A549 (cell line): ENCODE measurements at regions not wholly inside any gene's neighbourhood (a gene's known extent, or its start where the extent isn't known, plus 50 kb on each side); places are given as distances from the start of the nearest gene placed in this dataset.

ENCODE experiments used
- ATAC-seq, 2 experiments: fragments of 200-7000 bp in 1 of 2; fragments of >200 bp in 1 of 2; cut with Nextera tagmentation in 1 of 2; cut with Tn5 transposase in 1 of 2; 3 replicates each; pipeline versions ENCODE4 v1.8.0 to v1.9.1; 2018 to 2020; ENCODE audit warnings: mild to moderate bottlenecking in 1 of 2, moderate library complexity in 1 of 2
- CTCF ChIA-PET: fragments of 300-600 bp; sonication (Branson Sonifier 250); formaldehyde crosslinking; extraction: SDS; loops from one replicate; lab custom pipeline; 2021; ENCODE audit warnings: antibody characterized with exemption, inconsistent platforms; lab: Yijun Ruan, JAX
- POLR2A ChIA-PET: fragments of 350-600 bp; formaldehyde crosslinking; extraction: SDS; loops from one replicate; lab custom pipeline; 2021; ENCODE audit warnings: antibody characterized with exemption, inconsistent platforms; lab: Yijun Ruan, JAX
- DNase-seq, 2 experiments: peaks; one replicate each; pipeline versions ENCODE4 v3.0.0 to v3.0.0-alpha.2; 2011 to 2016; ENCODE audit warnings: low read depth in 1 of 2, low spot score in 1 of 2
- FAIRE-seq: peaks from 2 replicates; lab custom pipeline; 2011; peaks lifted over from hg19 to GRCh38; lab: Jason Lieb, UNC
- H3K27ac ChIP-seq, 2 experiments: fragments of >200 bp; sonication (Bioruptor Twin); formaldehyde crosslinking; 3 replicates each; pipeline ENCODE4 v1.5.1; 2016 to 2017
- H3K4me1 ChIP-seq: fragments of >200 bp; sonication (Bioruptor Twin); formaldehyde crosslinking; 3 replicates; pipeline ENCODE4 v1.6.1; 2016
- H3K4me2 ChIP-seq: fragments of >200 bp; sonication (Bioruptor Twin); formaldehyde crosslinking; 3 replicates; pipeline ENCODE4 v1.6.1; 2016
- H3K4me3 ChIP-seq: fragments of >200 bp; sonication (Bioruptor Twin); formaldehyde crosslinking; 3 replicates; pipeline ENCODE4 v1.5.1; 2016
- H3K9me3 ChIP-seq: fragments of >200 bp; sonication (Bioruptor Twin); formaldehyde crosslinking; 3 replicates; pipeline ENCODE4 v1.6.1; 2016
- CBX2 ChIP-seq: fragments of 200-600 bp; sonication (generic); IDR thresholded peaks from 2 replicates; pipeline ENCODE4 v1.6.1; 2016; ENCODE audit warnings: low read depth, mild to moderate bottlenecking, borderline replicate concordance
- CHD2 ChIP-seq: fragments of 150-350 bp; IDR thresholded peaks from 2 replicates; pipeline ENCODE4 v1.6.1; 2014; ENCODE audit warnings: low read length; ENCODE audit not compliant: partially characterized antibody
- CHD4 ChIP-seq: fragments of 200-600 bp; sonication (generic); IDR thresholded peaks from 2 replicates; pipeline ENCODE4 v1.6.1; 2016; ENCODE audit warnings: antibody characterized with exemption, mild to moderate bottlenecking, borderline replicate concordance
- CTCF ChIP-seq: fragments of >200 bp; sonication (Bioruptor Twin); formaldehyde crosslinking; IDR thresholded peaks from 3 replicates; pipeline ENCODE4 v1.5.1; 2016
- EHF ChIP-seq: fragments of 250-450 bp; sonication (Bioruptor Pico); IDR thresholded peaks from 2 replicates; pipeline ENCODE4 v1.5.0; 2020; ENCODE audit warnings: mild to moderate bottlenecking
- EHMT2 ChIP-seq: fragments of 200-600 bp; sonication (generic); IDR thresholded peaks from 2 replicates; pipeline ENCODE4 v1.6.1; 2016; ENCODE audit warnings: antibody characterized with exemption, low read depth, mild to moderate bottlenecking, moderate library complexity
- ELK1 ChIP-seq: fragments of 150-350 bp; IDR thresholded peaks from 2 replicates; pipeline ENCODE4 v1.6.1; 2014; ENCODE audit warnings: low read depth, mild to moderate bottlenecking, low read length
- EP300 ChIP-seq, 2 experiments: fragments of >200 bp; sonication (Bioruptor Twin); formaldehyde crosslinking; IDR thresholded peaks; 2 replicates in 1 of 2; 3 replicates in 1 of 2; pipeline ENCODE4 v1.6.1; 2016 to 2017
- FOSB ChIP-seq: fragments of 250-450 bp; sonication (Bioruptor Pico); IDR thresholded peaks from 2 replicates; pipeline ENCODE4 v1.5.0; 2020; ENCODE audit warnings: mild to moderate bottlenecking, moderate library complexity
- FOSL2 ChIP-seq, 2 experiments: fragments of 450-650 bp in 1 of 2; fragments of >200 bp in 1 of 2; sonication (Bioruptor Twin) in 1 of 2; formaldehyde crosslinking; IDR thresholded peaks; 2 replicates each; pipeline versions ENCODE4 v1.5.0 to v1.6.1; 2016 to 2020; ENCODE audit warnings: mild to moderate bottlenecking in 1 of 2, moderate library complexity in 1 of 2
- FOXS1 ChIP-seq: fragments of 250-450 bp; sonication (Bioruptor Pico); IDR thresholded peaks from 2 replicates; pipeline ENCODE4 v1.5.0; 2020; ENCODE audit warnings: mild to moderate bottlenecking, moderate library complexity
- GATA3 ChIP-seq: IDR thresholded peaks from 2 replicates; pipeline ENCODE4 v1.6.1; 2012; ENCODE audit warnings: borderline replicate concordance
- HMGXB4 ChIP-seq: fragments of 250-450 bp; sonication (Bioruptor Pico); IDR thresholded peaks from 2 replicates; pipeline ENCODE4 v1.5.0; 2021; ENCODE audit warnings: mild to moderate bottlenecking, moderate library complexity, borderline replicate concordance
- JUN ChIP-seq, 2 experiments: fragments of >200 bp; sonication (Bioruptor Twin); formaldehyde crosslinking; IDR thresholded peaks; 2 replicates in 1 of 2; 3 replicates in 1 of 2; pipeline ENCODE4 v1.6.1; 2016 to 2017
- JUNB ChIP-seq: fragments of >200 bp; sonication (Bioruptor Twin); formaldehyde crosslinking; IDR thresholded peaks from 2 replicates; pipeline ENCODE4 v1.6.1; 2016
- KDM1A ChIP-seq: fragments of 200-600 bp; sonication (generic); IDR thresholded peaks from 2 replicates; pipeline ENCODE4 v1.6.1; 2016; ENCODE audit warnings: low read depth, mild to moderate bottlenecking
- MAFK ChIP-seq: fragments of 450-650 bp; IDR thresholded peaks from 2 replicates; pipeline ENCODE4 v1.6.1; 2014; ENCODE audit not compliant: partially characterized antibody
- MAZ ChIP-seq: fragments of 150-350 bp; IDR thresholded peaks from 2 replicates; pipeline ENCODE4 v1.6.1; 2014; ENCODE audit warnings: antibody characterized with exemption, low read depth, low read length, borderline replicate concordance
- MYC ChIP-seq: IDR thresholded peaks from 2 replicates; pipeline ENCODE4 v1.6.1; 2012; ENCODE audit warnings: mild to moderate bottlenecking, inconsistent platforms, low read length, improper control_type of control experiment, borderline replicate concordance
- PHF8 ChIP-seq: fragments of 200-600 bp; sonication (generic); IDR thresholded peaks from 2 replicates; pipeline ENCODE4 v1.6.1; 2016; ENCODE audit warnings: low read depth, mild to moderate bottlenecking, antibody characterized with exemption, moderate library complexity, borderline replicate concordance
- POLR2A ChIP-seq: IDR thresholded peaks from 2 replicates; pipeline ENCODE4 v1.6.1; 2012; ENCODE audit warnings: mild to moderate bottlenecking, low read length
- POLR2AphosphoS2 ChIP-seq: conservative IDR thresholded peaks from 2 replicates; pipeline ENCODE4 v1.6.1; 2012; ENCODE audit warnings: low read length, improper control_type of control experiment, inconsistent platforms
- RNF2 ChIP-seq: fragments of 200-600 bp; sonication (generic); IDR thresholded peaks from 2 replicates; pipeline ENCODE4 v1.6.1; 2016; ENCODE audit warnings: low read depth, mild to moderate bottlenecking, antibody characterized with exemption, moderate library complexity, borderline replicate concordance
- SMC3 ChIP-seq: fragments of >200 bp; sonication (Bioruptor Twin); formaldehyde crosslinking; IDR thresholded peaks from 3 replicates; pipeline ENCODE4 v1.6.1; 2018; ENCODE audit warnings: inconsistent platforms
- TFCP2L1 ChIP-seq: fragments of 250-450 bp; sonication (Bioruptor Pico); IDR thresholded peaks from 2 replicates; pipeline ENCODE4 v1.5.0; 2021; ENCODE audit warnings: mild to moderate bottlenecking
- ZNF302 ChIP-seq: fragments of 250-450 bp; sonication (Bioruptor Pico); IDR thresholded peaks from 2 replicates; pipeline ENCODE4 v1.9.0; 2021; ENCODE audit warnings: inconsistent platforms, mild to moderate bottlenecking, moderate library complexity
- ZSCAN20 ChIP-seq: fragments of 250-450 bp; sonication (Bioruptor Pico); IDR thresholded peaks from 2 replicates; pipeline ENCODE4 v1.8.0; 2022; ENCODE audit warnings: mild to moderate bottlenecking, moderate library complexity
- WGBS: methylation state at CpG from one replicate; pipeline ENCODE4 v1.1.6; 2017; ENCODE audit errors: missing lambda C conversion rate; 5-methylcytosine and 5-hydroxymethylcytosine counted together

- ChIA-PET CTCF (interaction anchor here (1.1 kb wide), 1 partner anchor 47 kb away, joined by 3 read pairs; no protein-coding TSS in a partner anchor), POLR2A (no interaction called here)
- ATAC-seq: no peak
- no peak for DNase-seq
- H3K4me3 ChIP-seq: no peak overlapping the region
- no peak overlapping the region for H3K27ac ChIP-seq
- no peaks in the 10 kb centered on the region for H3K4me1 ChIP-seq
- WGBS: 91% methylated on average over 2 of the region's 2 CpGs
- TF ChIP-seq CHD2 (no peak), CHD4 (no peak), POLR2AphosphoS2 (no peak), ZSCAN20 (CRISPR knock-in tag) (no peak), ZNF302 (no peak), FOXS1 (CRISPR knock-in tag) (no peak), MAFK (no peak), TFCP2L1 (CRISPR knock-in tag) (no peak), MAZ (no peak), GATA3 (no peak), EP300 (IDR thresholded peaks at IDR 0.05) (no peak), CBX2 (no peak), SMC3 (no peak), JUNB (no peak), EHMT2 (no peak), PHF8 (no peak)
- H3K9me3 ChIP-seq: no peaks in the 10 kb centered on the region
- H3K4me2 ChIP-seq: no peak overlapping the region
- FAIRE-seq: no peak
Measured at GRCh38 chr3:87120881-87121280, 106.2 kb upstream of the CHMP2B start.

- DNase-seq: no peak
Measured at GRCh38 chr3:87120236-87120635, 106.9 kb upstream of the CHMP2B start.

More at GRCh38 chr3:87120236-87120635, 106.9 kb upstream of the CHMP2B start:
- FAIRE-seq: no peak
- H3K27ac ChIP-seq: no peak overlapping the region
- no peak overlapping the region for H3K4me3 ChIP-seq
- POLR2A ChIA-PET: no interaction called here
- CTCF ChIA-PET: interaction anchor here (1.1 kb wide), 1 partner anchor 48 kb away, joined by 3 read pairs; no protein-coding TSS in a partner anchor
- no peak overlapping the region for H3K4me2 ChIP-seq
- no peak for ATAC-seq
- 28% methylated on average over 1 of the region's 1 CpG for WGBS
- TF ChIP-seq RNF2 (no peak), CHD2 (no peak), MAFK (no peak), MYC (no peak), FOSB (CRISPR knock-in tag) (no peak), TFCP2L1 (CRISPR knock-in tag) (no peak), HMGXB4 (CRISPR knock-in tag) (no peak), CBX2 (no peak), EHF (CRISPR knock-in tag) (no peak), SMC3 (no peak), KDM1A (no peak), ELK1 (no peak), FOSL2 (IDR thresholded peaks at IDR 0.05) (no peak), FOSL2 (CRISPR knock-in tag; IDR thresholded peaks at IDR 0.05) (no peak), PHF8 (no peak), ZSCAN20 (CRISPR knock-in tag) (no peak), JUN (IDR thresholded peaks at IDR 0.05) (no peak), CTCF (no peak), FOXS1 (CRISPR knock-in tag) (no peak), POLR2A (no peak)
- TF ChIP-seq, all 56 proteins: peak for 0
- no peaks in the 10 kb centered on the region for H3K9me3 ChIP-seq
- H3K4me1 ChIP-seq: no peaks in the 10 kb centered on the region
